T-helper 2 cell treated with Interferon-gamma antibody and Interleukin-4, amounts not matched to agents 5 μg/mL and 100 μg/mL, for 36 hours (primary cell): ENCODE measurements at regions not wholly inside any gene's neighbourhood (a gene's known extent, or its start where the extent isn't known, plus 50 kb on each side); places are given as distances from the start of the nearest gene placed in this dataset.

Source experiments
- DNase-seq: peaks from one replicate; pipeline ENCODE4 v3.0.0; 2021; ENCODE audit warnings: low spot score
- H3K27ac Mint-ChIP-seq: one replicate; pipeline ENCODE4 v1.8.0; 2021; ENCODE audit warnings: mild to moderate bottlenecking, mixed read lengths
- H3K27me3 Mint-ChIP-seq: one replicate; pipeline ENCODE4 v1.8.0; 2021; ENCODE audit warnings: low read depth, mixed read lengths
- H3K36me3 Mint-ChIP-seq: one replicate; pipeline ENCODE4 v1.8.0; 2021; ENCODE audit warnings: low read depth, mixed read lengths
- H3K4me1 Mint-ChIP-seq: one replicate; pipeline ENCODE4 v1.8.0; 2021; ENCODE audit warnings: low read depth, mixed read lengths
- H3K4me3 Mint-ChIP-seq: one replicate; pipeline ENCODE4 v1.8.0; 2022; ENCODE audit warnings: mild to moderate bottlenecking, moderate library complexity, mixed read lengths
- H3K9me3 Mint-ChIP-seq: one replicate; pipeline ENCODE4 v1.8.0; 2021; ENCODE audit warnings: mixed read lengths

DNA sequence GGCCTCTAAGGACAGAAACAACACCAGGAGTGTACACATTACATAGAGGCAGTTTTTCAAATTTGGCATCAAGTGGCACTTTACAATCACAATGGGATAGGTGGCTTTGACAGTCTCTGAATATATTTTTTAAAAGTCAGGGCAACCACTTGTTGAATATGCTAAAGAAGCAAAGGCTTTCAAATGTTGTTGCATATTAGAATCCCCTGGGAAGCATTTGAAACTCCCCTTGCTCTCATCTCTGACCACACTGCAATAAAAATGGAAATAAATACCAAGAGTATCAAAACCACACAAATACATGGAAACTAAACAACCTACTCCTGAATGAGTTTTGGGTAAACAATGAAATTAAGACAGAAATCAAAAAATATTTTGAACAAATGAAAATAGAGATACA is 106.5 kb upstream of the RAB11FIP2 start:
- H3K9me3 Mint-ChIP-seq, result peaks cover 12% of the 10 kb centered on the region
- no peak overlapping the region for H3K27ac Mint-ChIP-seq
- no peak for DNase-seq
- H3K4me3 Mint-ChIP-seq, result no peak overlapping the region
- no peaks in the 10 kb centered on the region for H3K36me3 Mint-ChIP-seq
- no peaks in the 10 kb centered on the region for H3K4me1 Mint-ChIP-seq
- no peaks in the 10 kb centered on the region for H3K27me3 Mint-ChIP-seq

GRCh38 chr10:118151461-118151860 is 104.7 kb upstream of the RAB11FIP2 start:
- H3K27me3 Mint-ChIP-seq, result no peaks in the 10 kb centered on the region
- H3K4me3 Mint-ChIP-seq, result no peak overlapping the region
- no peak for DNase-seq
- no peak overlapping the region for H3K27ac Mint-ChIP-seq
- H3K4me1 Mint-ChIP-seq, result no peaks in the 10 kb centered on the region
- H3K36me3 Mint-ChIP-seq, result no peaks in the 10 kb centered on the region
- H3K9me3 Mint-ChIP-seq, result peaks cover 12% of the 10 kb centered on the region

- no peak overlapping the region for H3K4me3 Mint-ChIP-seq
- H3K27me3 Mint-ChIP-seq, result no peaks in the 10 kb centered on the region
- DNase-seq, result no peak
- no peaks in the 10 kb centered on the region for H3K36me3 Mint-ChIP-seq
- no peak overlapping the region for H3K27ac Mint-ChIP-seq
- no peaks in the 10 kb centered on the region for H3K4me1 Mint-ChIP-seq
- H3K9me3 Mint-ChIP-seq, result no peaks in the 10 kb centered on the region
Observed at GRCh38 chr10:118148247-118148646, 101.5 kb upstream of the RAB11FIP2 start.

DNA sequence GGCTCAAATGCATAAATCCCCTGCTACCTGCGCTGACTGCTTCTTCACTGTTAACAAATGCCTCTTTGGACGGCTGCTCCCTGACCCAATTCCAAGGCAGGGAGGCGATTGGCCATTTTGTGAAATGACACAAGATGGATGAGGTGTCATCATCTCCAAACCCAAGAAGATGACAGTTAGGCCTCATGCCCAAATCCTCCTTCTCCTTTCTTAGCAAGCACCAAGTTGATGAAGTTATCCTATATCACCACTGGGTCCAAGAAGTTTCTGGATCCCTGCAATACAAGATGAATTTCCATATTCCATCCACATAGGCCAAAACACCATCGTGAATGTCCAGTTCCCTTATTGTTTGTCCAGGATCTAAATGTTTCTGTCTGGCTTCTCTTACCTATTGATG is 98.5 kb upstream of the RAB11FIP2 start:
- Mint-ChIP-seq H3K27ac (no peak overlapping the region), H3K4me1 (no peaks in the 10 kb centered on the region), H3K4me3 (no peak overlapping the region), H3K27me3 (no peaks in the 10 kb centered on the region), H3K9me3 (no peaks in the 10 kb centered on the region), H3K36me3 (no peaks in the 10 kb centered on the region)
- DNase-seq, result no peak

- Mint-ChIP-seq H3K36me3 (no peaks in the 10 kb centered on the region), H3K27me3 (no peaks in the 10 kb centered on the region), H3K4me1 (no peaks in the 10 kb centered on the region), H3K9me3 (no peaks in the 10 kb centered on the region), H3K4me3 (no peak overlapping the region), H3K27ac (no peak overlapping the region)
- DNase-seq, result no peak
Observed at GRCh38 chr10:118141471-118141870, 94.7 kb upstream of the RAB11FIP2 start.

DNA sequence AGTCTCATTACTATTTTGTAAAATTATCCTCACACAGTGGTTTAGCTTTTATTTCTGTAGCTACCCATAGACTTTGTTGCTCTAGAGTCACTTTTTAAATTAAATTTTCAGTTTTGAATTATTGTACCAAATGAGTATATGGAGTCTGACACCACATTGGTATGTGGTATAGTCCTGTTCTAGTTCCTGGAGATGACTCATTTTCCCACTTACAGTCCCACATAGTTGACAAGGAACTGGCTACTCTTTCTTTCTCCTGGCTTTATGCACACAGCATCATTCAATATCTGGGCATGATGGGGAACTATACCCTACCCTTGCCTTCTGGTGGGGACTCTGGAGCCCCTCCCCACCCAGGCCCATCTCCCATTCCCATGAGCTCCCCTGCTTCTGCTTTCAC is 92.6 kb upstream of the RAB11FIP2 start:
- peaks cover 2% of the 10 kb centered on the region for H3K27me3 Mint-ChIP-seq
- no peaks in the 10 kb centered on the region for H3K36me3 Mint-ChIP-seq
- H3K4me3 Mint-ChIP-seq, result no peak overlapping the region
- H3K4me1 Mint-ChIP-seq, result no peaks in the 10 kb centered on the region
- no peak overlapping the region for H3K27ac Mint-ChIP-seq
- DNase-seq, result no peak
- no peaks in the 10 kb centered on the region for H3K9me3 Mint-ChIP-seq

DNA sequence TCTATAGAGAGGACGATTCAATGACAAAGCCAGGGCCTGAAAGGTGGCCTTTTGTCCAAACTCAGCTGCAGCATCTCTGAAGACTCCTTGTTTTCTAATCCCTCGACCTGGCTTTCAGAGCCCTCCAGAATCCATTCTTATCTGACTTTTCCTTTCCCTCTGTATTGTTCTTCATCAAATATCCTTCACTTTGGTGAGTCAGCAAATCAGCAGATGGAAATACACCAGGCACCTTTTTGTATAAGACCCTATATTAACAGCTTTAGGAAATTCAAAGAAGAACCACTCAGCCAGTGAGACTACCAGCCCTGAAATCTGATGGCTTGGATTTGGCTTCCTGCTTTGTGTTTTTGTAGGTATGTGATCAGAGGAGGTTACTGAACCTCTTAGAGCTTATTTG is 81.9 kb upstream of the RAB11FIP2 start:
- peaks cover 3% of the 10 kb centered on the region for H3K27me3 Mint-ChIP-seq
- no peaks in the 10 kb centered on the region for H3K4me1 Mint-ChIP-seq
- peaks cover 5% of the 10 kb centered on the region for H3K9me3 Mint-ChIP-seq
- no peak overlapping the region for H3K27ac Mint-ChIP-seq
- H3K36me3 Mint-ChIP-seq, result no peaks in the 10 kb centered on the region
- DNase-seq, result no peak
- no peak overlapping the region for H3K4me3 Mint-ChIP-seq

DNA sequence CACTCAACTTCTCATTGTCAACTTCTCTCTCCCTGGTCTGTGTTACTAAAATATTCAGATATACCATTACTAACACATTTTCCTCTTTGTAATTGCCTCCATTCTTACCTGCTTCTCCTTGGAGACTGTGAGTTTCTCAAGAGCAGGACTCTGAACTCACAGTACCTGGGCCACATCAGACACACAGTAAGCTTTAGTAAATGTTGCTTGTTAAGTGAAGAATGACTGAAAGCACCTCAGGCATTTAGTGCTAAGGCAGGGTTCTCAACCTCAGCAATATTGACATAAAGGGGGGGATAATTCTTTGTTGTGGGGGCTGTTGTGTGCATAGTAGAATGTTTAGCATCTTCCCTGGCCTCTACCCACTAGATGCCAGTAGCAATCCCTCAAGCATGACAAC is 72.0 kb upstream of the RAB11FIP2 start:
- H3K4me3 Mint-ChIP-seq, result no peak overlapping the region
- DNase-seq, result no peak
- H3K9me3 Mint-ChIP-seq, result no peaks in the 10 kb centered on the region
- H3K4me1 Mint-ChIP-seq, result peaks cover 1% of the 10 kb centered on the region
- no peaks in the 10 kb centered on the region for H3K36me3 Mint-ChIP-seq
- H3K27ac Mint-ChIP-seq, result no peak overlapping the region
- no peaks in the 10 kb centered on the region for H3K27me3 Mint-ChIP-seq

DNA sequence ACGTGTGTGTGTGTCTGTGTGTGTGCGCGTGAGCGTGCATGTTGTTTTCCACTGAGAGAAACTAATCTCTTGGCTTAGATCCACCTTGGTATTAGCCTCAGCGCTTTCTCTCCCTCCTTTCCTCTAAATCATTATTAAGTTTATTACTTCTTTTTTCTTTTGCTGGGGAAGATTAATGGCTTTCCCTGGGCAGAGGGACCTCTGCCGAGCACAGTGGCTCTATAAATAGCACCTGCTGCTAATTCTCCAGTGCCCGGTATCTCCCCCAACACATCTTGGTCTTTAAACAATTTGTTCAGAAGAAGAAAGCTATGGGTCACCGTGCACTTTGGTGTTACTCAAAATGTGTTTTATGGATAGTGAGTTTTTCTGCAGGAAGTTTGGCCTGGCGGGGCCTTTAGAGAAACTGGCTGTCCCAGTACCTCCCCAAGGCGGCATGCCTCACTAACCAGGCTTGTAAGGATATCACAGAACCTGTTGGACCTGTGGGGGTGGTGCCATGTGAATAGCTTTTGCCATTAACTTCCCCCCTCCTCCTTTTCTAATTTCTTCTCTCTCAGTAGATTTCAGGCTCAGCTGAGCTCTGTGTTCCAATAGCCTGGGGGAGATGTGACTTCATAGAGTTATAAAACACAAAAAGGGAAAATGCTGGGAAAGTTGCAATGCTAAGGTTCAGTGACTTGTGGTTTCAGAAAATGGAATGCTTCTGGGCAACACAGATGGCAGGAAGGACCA is 70.1 kb upstream of the RAB11FIP2 start:
- Mint-ChIP-seq H3K4me1 (peaks cover 1% of the 10 kb centered on the region), H3K9me3 (no peaks in the 10 kb centered on the region), H3K27ac (no peak overlapping the region), H3K27me3 (no peaks in the 10 kb centered on the region), H3K36me3 (no peaks in the 10 kb centered on the region), H3K4me3 (no peak overlapping the region)
- no peak for DNase-seq

DNA sequence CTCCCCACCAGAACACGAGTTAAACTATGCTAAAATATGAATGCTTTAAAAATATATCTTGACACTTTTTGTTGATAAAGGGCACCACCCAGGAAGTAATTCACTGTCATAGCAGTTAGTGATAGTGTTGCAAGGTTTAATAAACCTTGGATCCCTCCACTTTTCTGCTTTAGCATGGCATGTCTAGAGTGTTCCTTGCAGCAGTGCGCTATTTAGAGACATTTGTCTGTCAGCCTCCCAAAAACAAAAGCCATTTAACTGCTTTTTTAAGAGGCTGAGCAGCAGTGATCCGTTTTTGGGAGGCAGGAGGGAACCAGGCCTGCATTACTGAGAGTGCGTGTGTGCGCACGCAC is 69.6 kb upstream of the RAB11FIP2 start:
- Mint-ChIP-seq H3K27me3 (no peaks in the 10 kb centered on the region), H3K9me3 (no peaks in the 10 kb centered on the region), H3K4me1 (peaks cover 1% of the 10 kb centered on the region), H3K36me3 (no peaks in the 10 kb centered on the region), H3K27ac (no peak overlapping the region), H3K4me3 (no peak overlapping the region)
- no peak for DNase-seq

DNA sequence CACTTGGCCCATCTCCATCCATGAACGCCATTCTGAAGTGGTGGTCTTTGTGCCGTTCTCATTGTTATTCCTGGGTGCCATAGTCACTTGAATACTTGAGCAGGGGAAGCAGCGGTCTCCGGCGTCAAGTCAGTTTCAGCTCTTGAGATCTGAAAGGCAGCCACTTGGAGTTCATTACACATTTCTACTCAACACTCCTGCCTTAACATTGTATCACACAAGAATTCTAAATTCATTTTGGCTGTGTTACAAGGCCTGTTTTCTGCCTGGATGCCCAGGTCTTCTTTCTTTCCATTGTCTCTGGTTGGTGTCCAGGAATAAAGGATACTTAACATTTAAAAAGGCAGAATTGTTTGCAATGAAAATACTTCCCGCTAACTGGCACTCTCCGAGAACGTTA is 69.0 kb upstream of the RAB11FIP2 start:
- Mint-ChIP-seq H3K36me3 (no peaks in the 10 kb centered on the region), H3K27ac (no peak overlapping the region), H3K9me3 (no peaks in the 10 kb centered on the region), H3K27me3 (no peaks in the 10 kb centered on the region), H3K4me3 (no peak overlapping the region), H3K4me1 (peaks cover 2% of the 10 kb centered on the region)
- DNase-seq, result no peak

- Mint-ChIP-seq H3K27me3 (no peaks in the 10 kb centered on the region), H3K36me3 (no peaks in the 10 kb centered on the region), H3K4me1 (peaks cover 4% of the 10 kb centered on the region), H3K27ac (no peak overlapping the region), H3K4me3 (no peak overlapping the region), H3K9me3 (no peaks in the 10 kb centered on the region)
- DNase-seq, result no peak
Observed at GRCh38 chr10:118114992-118115391, 68.3 kb upstream of the RAB11FIP2 start.

DNA sequence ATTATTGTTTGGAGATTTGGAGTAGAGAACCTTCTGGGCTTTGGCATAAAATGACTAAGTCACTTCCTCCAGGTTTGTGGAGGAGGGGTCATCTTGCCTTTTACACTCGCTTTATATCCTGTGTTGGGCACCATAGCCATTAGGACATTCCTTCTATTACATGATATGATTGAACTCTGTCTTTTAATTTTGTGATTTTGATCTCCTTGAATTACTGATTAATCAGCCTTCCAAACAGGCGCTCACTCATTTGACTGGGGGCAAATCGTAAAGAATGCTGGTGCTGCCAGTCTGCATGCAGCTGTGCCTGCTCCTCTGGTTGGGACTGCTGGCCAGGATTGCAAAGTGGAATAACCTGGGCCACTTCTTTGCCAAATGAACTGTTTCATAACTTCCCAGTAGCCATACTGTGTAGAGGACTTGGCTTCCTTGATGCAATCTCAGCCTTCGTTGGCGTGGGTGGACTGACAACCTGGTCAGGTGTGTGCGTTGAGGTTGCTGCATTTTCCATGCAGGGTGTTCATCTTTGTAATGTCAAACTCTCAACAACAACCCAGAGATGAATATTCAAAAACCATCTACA is 65.9 kb upstream of the RAB11FIP2 start:
- Mint-ChIP-seq H3K4me1 (peaks cover 4% of the 10 kb centered on the region), H3K9me3 (no peaks in the 10 kb centered on the region), H3K4me3 (no peak overlapping the region), H3K36me3 (no peaks in the 10 kb centered on the region), H3K27me3 (no peaks in the 10 kb centered on the region), H3K27ac (no peak overlapping the region)
- no peak for DNase-seq

DNA sequence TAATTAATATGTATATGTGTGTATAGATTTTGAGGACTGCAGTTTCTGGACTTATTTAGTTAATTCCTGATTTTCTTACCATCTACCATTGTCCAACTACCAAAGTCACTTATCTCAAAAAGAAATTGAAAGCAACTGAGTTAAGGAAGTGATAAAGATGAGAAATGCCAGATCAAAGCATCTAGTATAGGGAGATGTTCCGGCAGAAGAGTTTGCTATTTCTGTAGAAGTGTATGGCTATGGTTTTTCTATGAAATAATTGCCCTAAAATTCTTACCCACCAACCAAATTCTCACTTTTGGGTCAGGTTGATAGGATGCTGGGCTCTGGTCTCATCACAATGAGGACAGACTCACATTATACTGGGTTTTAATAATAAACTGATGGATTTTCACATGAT is 64.0 kb upstream of the RAB11FIP2 start:
- no peaks in the 10 kb centered on the region for H3K36me3 Mint-ChIP-seq
- no peak overlapping the region for H3K27ac Mint-ChIP-seq
- no peak overlapping the region for H3K4me3 Mint-ChIP-seq
- no peak for DNase-seq
- no peaks in the 10 kb centered on the region for H3K27me3 Mint-ChIP-seq
- peaks cover 7% of the 10 kb centered on the region for H3K4me1 Mint-ChIP-seq
- no peaks in the 10 kb centered on the region for H3K9me3 Mint-ChIP-seq
